K562 (cell line): ENCODE measurements at regions not wholly inside any gene's neighbourhood (a gene's known extent, or its start where the extent isn't known, plus 50 kb on each side); places are given as distances from the start of the nearest gene placed in this dataset.

Experiments
- ATAC-seq: fragments of 200-7000 bp; cut with Tn5 transposase; 3 replicates; pipeline ENCODE4 v1.9.1; 2020; ENCODE audit warnings: moderate library complexity
- BruUV-seq: library from RNA; stranded (reverse); fragments of 400-500 nt; replicated peaks from 2 replicates; lab custom pipeline; 2021; lab: Mats Ljungman, UMichigan
- CTCF ChIA-PET: fragments of 300-600 bp; formaldehyde crosslinking; extraction: SDS; loops from one replicate; lab custom pipeline; 2021; ENCODE audit warnings: low intra/inter-chr PET ratio; lab: Yijun Ruan, JAX
- POLR2A ChIA-PET: fragments of 300-600, 350-650 bp; sonication (Branson Sonifier 250); formaldehyde crosslinking; extraction: SDS; loops from one replicate; lab custom pipeline; 2021; ENCODE audit warnings: antibody characterized with exemption, inconsistent platforms; lab: Yijun Ruan, JAX
- DNase-seq, 4 experiments: peaks; one replicate each; pipeline versions ENCODE4 v3.0.0 to v3.0.0-alpha.2; 2011 to 2018; ENCODE audit warnings: low spot score in 3 of 4, mixed read lengths in 3 of 4; ENCODE audit errors: extremely low read depth in 1 of 4
- FAIRE-seq: peaks from 2 replicates; lab custom pipeline; 2011; peaks lifted over from hg19 to GRCh38; lab: Jason Lieb, UNC
- H2AFZ ChIP-seq: 2 replicates; pipeline ENCODE4 v1.6.0; 2011; ENCODE audit warnings: low read depth, low read length, control low read depth, inconsistent platforms
- H3K27ac ChIP-seq: fragments of 200-600 bp; 3 replicates; pipeline ENCODE4 v1.8.0; 2011; ENCODE audit warnings: low read depth, mild to moderate bottlenecking, control low read depth, inconsistent platforms, low read length, moderate library complexity, mixed read lengths; ENCODE audit errors: extremely low read depth
- H3K27me3 ChIP-seq, 2 experiments: fragments of 300-600 bp in 1 of 2; 2 replicates in 1 of 2; 3 replicates in 1 of 2; pipeline versions ENCODE4 v1.6.0 to v1.8.0; 2011; ENCODE audit warnings: inconsistent platforms in 2 of 2, low read length in 2 of 2, mild to moderate bottlenecking in 1 of 2, mixed read lengths in 1 of 2, moderate library complexity in 1 of 2; ENCODE audit not compliant: control insufficient read depth in 2 of 2, insufficient read depth in 2 of 2
- H3K36me3 ChIP-seq: fragments of 300-600 bp; 3 replicates; pipeline ENCODE4 v1.8.0; 2011; ENCODE audit warnings: mild to moderate bottlenecking, low read length, inconsistent platforms; ENCODE audit not compliant: control insufficient read depth, insufficient read depth
- H3K4me1 ChIP-seq, 2 experiments: fragments of 200-600 bp in 1 of 2; replicated peaks in 1 of 2; 2 replicates in 1 of 2; 3 replicates in 1 of 2; pipeline versions ENCODE4 v1.5.1 to v1.8.0; 2011; ENCODE audit warnings: inconsistent platforms in 2 of 2, low read length in 2 of 2, mild to moderate bottlenecking in 1 of 2, mixed read lengths in 1 of 2, moderate library complexity in 1 of 2; ENCODE audit not compliant: control insufficient read depth in 2 of 2, insufficient read depth in 2 of 2
- H3K4me2 ChIP-seq: 2 replicates; pipeline ENCODE4 v1.6.1; 2011; ENCODE audit warnings: low read length, control low read depth, inconsistent platforms, mixed read lengths; ENCODE audit not compliant: insufficient read depth
- H3K4me3 ChIP-seq: fragments of 200-600 bp; sonication (generic), shearing (Covaris generic); 2 replicates; pipeline ENCODE4 v1.5.1; 2016; ENCODE audit warnings: control low read depth, inconsistent platforms
- H3K79me2 ChIP-seq: fragments of 200-600 bp; 3 replicates; pipeline ENCODE4 v1.8.0; 2011; ENCODE audit warnings: low read length, inconsistent platforms; ENCODE audit not compliant: control insufficient read depth, insufficient read depth
- H3K9ac ChIP-seq, 2 experiments: 2 replicates each; pipeline versions ENCODE4 v1.6.0 to v1.6.1; 2011; ENCODE audit warnings: low read depth in 2 of 2, low read length in 2 of 2, control low read depth in 1 of 2, inconsistent platforms in 1 of 2, mild to moderate bottlenecking in 1 of 2, mixed read lengths in 1 of 2; ENCODE audit not compliant: insufficient read depth in 1 of 2
- H3K9me1 ChIP-seq: one replicate; pipeline ENCODE4 v1.6.0; 2011; ENCODE audit warnings: inconsistent platforms, mild to moderate bottlenecking, low read length, moderate library complexity; ENCODE audit not compliant: control insufficient read depth, insufficient read depth
- H3K9me3 ChIP-seq: replicated peaks from 2 replicates; pipeline ENCODE4 v1.5.1; 2011; ENCODE audit warnings: low read depth, low read length, inconsistent platforms; ENCODE audit not compliant: control insufficient read depth, insufficient read depth
- H4K20me1 ChIP-seq: replicated peaks from 2 replicates; pipeline ENCODE4 v1.6.1; 2011; ENCODE audit warnings: low read length, inconsistent platforms, mixed read lengths; ENCODE audit not compliant: control insufficient read depth, insufficient read depth
- ARID3A ChIP-seq: IDR thresholded peaks from 2 replicates; pipeline ENCODE4 v1.6.1; 2012; ENCODE audit warnings: low read depth, low read length, improper control_type of control experiment, borderline replicate concordance
- BHLHE40 ChIP-seq: IDR thresholded peaks from 2 replicates; pipeline ENCODE4 v1.6.1; 2011; ENCODE audit warnings: low read length, improper control_type of control experiment
- CEBPG ChIP-seq, 3 experiments: fragments of 200-800 bp in 1 of 3; sonication (Bioruptor generic) in 1 of 3; sonication (generic) in 1 of 3; formaldehyde crosslinking in 1 of 3; IDR thresholded peaks in 2 of 3; conservative IDR thresholded peaks in 1 of 3; 2 replicates each; pipeline versions ENCODE4 v1.6.1 to v1.8.0; 2016 to 2022; ENCODE audit warnings: missing compliant biosample characterization in 2 of 3, missing genetic modification characterization in 2 of 3, mild to moderate bottlenecking in 1 of 3, missing genetic modification reagents in 1 of 3
- CHCHD3 ChIP-seq: fragments of 250-450 bp; sonication (Bioruptor Pico); IDR thresholded peaks from 2 replicates; pipeline ENCODE4 v2.1.2; 2022; ENCODE audit warnings: mild to moderate bottlenecking
- ETS2 ChIP-seq: IDR thresholded peaks from 2 replicates; pipeline ENCODE4 v1.6.1; 2016; ENCODE audit warnings: borderline replicate concordance, missing genetic modification characterization, mild to moderate bottlenecking, moderate library complexity, missing compliant biosample characterization; ENCODE audit not compliant: poor library complexity, severe bottlenecking
- KDM1A ChIP-seq, 2 experiments: fragments of 450-650 bp; IDR thresholded peaks; 2 replicates each; pipeline ENCODE4 v1.6.1; 2016; ENCODE audit warnings: mild to moderate bottlenecking in 2 of 2
- NBN ChIP-seq: fragments of 450-650 bp; IDR thresholded peaks from 2 replicates; pipeline ENCODE4 v1.6.1; 2016; ENCODE audit warnings: low read depth, mild to moderate bottlenecking
- NFE2L1 ChIP-seq: fragments of 450-650 bp; IDR thresholded peaks from 2 replicates; pipeline ENCODE4 v1.6.1; 2016; ENCODE audit warnings: missing genetic modification characterization, low read depth, mild to moderate bottlenecking, missing compliant biosample characterization, moderate library complexity, borderline replicate concordance
- ZBTB12 ChIP-seq: fragments of 250-450 bp; sonication (Bioruptor Pico); IDR thresholded peaks from 2 replicates; pipeline ENCODE4 v1.4.0; 2020
- ZNF224 ChIP-seq: sonication (generic); formaldehyde crosslinking; IDR thresholded peaks from 2 replicates; pipeline ENCODE4 v1.8.0; 2022; ENCODE audit warnings: mild to moderate bottlenecking, missing genetic modification reagents
- WGBS: fragments of 100-300 bp; shearing (Covaris generic); methylation state at CpG from one replicate; pipeline ENCODE4 v1.1.6; 2016; ENCODE audit warnings: low coverage, mixed read lengths; ENCODE audit not compliant: insufficient coverage; ENCODE audit errors: missing lambda C conversion rate; 5-methylcytosine and 5-hydroxymethylcytosine counted together
- in situ Hi-C: fragments of 300-500 bp; cut with MboI; formaldehyde crosslinking; loops from 4 replicates; pipeline ENCODE4 v1.15.0; 2018; ENCODE audit warnings: inconsistent platforms, mixed read lengths
- intact Hi-C: fragments of 100-400 bp; cut with micrococcal nuclease; formaldehyde crosslinking; loops from 2 replicates; pipeline ENCODE4 v1.14.2; 2022
- TF ChIP-seq, protein P1 (sequence below): fragments of 450-650 bp; IDR thresholded peaks from 2 replicates; pipeline ENCODE4 v1.6.1; 2017; ENCODE audit warnings: antibody characterized with exemption, mild to moderate bottlenecking

DNA sequence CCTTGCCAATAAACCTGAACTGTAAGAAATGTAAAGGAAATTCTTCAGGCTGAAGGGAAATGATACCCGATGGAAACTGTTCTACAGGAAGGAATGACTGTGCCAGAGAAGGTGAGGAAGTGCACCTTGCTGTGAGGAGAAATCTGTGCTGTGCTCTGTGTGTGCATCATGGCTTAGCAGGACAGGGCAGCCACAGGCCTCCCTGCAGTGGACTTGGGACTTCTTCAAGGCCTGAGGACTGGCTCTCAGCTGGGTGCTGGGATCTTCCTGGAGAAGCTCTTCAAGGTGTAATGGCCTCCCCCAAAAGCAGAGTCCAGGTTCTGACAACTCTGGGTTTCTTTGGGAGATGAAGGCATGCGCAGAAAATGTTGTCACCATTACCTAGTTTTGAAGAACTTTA, 145.1 kb downstream of the UQCRFS1 start (continued):
- TF ChIP-seq, protein P1, sequence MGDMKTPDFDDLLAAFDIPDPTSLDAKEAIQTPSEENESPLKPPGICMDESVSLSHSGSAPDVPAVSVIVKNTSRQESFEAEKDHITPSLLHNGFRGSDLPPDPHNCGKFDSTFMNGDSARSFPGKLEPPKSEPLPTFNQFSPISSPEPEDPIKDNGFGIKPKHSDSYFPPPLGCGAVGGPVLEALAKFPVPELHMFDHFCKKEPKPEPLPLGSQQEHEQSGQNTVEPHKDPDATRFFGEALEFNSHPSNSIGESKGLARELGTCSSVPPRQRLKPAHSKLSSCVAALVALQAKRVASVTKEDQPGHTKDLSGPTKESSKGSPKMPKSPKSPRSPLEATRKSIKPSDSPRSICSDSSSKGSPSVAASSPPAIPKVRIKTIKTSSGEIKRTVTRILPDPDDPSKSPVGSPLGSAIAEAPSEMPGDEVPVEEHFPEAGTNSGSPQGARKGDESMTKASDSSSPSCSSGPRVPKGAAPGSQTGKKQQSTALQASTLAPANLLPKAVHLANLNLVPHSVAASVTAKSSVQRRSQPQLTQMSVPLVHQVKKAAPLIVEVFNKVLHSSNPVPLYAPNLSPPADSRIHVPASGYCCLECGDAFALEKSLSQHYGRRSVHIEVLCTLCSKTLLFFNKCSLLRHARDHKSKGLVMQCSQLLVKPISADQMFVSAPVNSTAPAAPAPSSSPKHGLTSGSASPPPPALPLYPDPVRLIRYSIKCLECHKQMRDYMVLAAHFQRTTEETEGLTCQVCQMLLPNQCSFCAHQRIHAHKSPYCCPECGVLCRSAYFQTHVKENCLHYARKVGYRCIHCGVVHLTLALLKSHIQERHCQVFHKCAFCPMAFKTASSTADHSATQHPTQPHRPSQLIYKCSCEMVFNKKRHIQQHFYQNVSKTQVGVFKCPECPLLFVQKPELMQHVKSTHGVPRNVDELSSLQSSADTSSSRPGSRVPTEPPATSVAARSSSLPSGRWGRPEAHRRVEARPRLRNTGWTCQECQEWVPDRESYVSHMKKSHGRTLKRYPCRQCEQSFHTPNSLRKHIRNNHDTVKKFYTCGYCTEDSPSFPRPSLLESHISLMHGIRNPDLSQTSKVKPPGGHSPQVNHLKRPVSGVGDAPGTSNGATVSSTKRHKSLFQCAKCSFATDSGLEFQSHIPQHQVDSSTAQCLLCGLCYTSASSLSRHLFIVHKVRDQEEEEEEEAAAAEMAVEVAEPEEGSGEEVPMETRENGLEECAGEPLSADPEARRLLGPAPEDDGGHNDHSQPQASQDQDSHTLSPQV: no peak
- TF ChIP-seq NBN: no peak
- TF ChIP-seq, all 486 proteins: peak for 0

DNA sequence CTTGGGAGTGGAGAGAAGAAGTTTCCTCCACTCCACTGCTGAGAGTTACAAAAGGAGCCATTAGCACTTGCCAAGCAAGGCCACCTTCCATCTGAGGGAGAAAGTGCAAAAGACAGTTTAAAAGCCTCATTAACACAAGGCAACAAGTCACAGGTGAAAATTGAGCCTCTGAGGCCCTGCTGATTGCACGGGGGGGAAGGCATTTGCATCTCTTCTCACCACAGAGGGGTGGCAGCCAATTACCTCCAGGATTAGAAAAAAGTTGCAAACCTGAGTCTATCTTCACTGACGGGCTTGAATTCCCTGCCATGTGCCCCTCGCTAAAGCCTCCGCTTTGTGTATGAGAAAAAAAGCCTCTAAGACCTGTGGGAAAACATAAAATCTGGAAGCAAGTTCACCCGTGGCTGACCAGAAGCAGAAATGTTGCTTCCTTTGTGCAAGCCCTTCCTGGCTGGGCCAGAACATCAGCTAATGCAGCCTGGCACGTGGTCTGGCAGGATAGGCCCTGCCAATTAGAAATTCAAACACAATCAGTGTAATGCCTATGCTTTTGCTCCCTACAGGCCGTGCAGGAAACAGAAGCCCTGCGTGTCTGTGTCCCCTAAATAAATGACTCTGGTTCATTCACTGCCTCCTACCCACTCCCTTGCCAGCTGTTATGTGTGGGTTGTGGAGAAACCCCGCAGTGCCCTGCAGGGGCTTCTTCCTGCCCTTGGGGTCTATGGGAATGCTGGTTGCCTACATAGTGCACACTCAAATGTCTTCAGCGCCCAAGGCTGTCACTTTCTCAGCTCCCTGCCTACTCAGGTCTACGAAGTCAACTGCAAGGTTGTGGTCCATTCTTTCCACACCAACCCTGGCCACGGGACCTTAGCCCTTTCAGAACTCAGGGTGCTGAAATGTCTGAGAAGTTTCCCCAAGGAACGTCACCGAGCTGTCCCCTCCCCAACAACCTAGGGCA, 150.2 kb downstream of the UQCRFS1 start:
- Histone ChIP-seq H3K4me1 (no peaks in the 10 kb centered on the region), H3K4me2 (no peak overlapping the region), H3K9ac (no peak overlapping the region), H3K9me3 (no peaks in the 10 kb centered on the region), H3K79me2 (no peaks in the 10 kb centered on the region), H3K27me3 (peaks cover 2 to 17% of the 10 kb centered on the region in 2 experiments; a peak in 3 of 5 replicates), H3K36me3 (no peaks in the 10 kb centered on the region), H3K4me3 (no peak overlapping the region), H3K9me1 (no peaks in the 10 kb centered on the region), H2AFZ (no peak overlapping the region), H3K27ac (no peak overlapping the region), H4K20me1 (no peaks in the 10 kb centered on the region)
- no TSS peak for BruUV-seq
- no peak for DNase-seq
- ChIA-PET CTCF (no interaction called here), POLR2A (no interaction called here)
- no peak for ATAC-seq
- no peak for FAIRE-seq
- intact Hi-C loops: no loop called here
- under 1% methylated on average over 14 of the region's 14 CpGs for WGBS
- in situ Hi-C loops: no loop called here
- TF ChIP-seq CHCHD3 (CRISPR knock-in tag): no peak
- TF ChIP-seq BHLHE40: no peak
- no peak for TF ChIP-seq ZNF224 (CRISPR knock-in tag)
- no peak for TF ChIP-seq ARID3A
- TF ChIP-seq KDM1A (IDR thresholded peaks at IDR 0.05): no peak
- no peak for TF ChIP-seq ETS2 (tag)
- TF ChIP-seq ZBTB12 (CRISPR knock-in tag): no peak
- TF ChIP-seq NFE2L1: no peak
- no peak for TF ChIP-seq CEBPG (CRISPR knock-in tag; IDR thresholded peaks at IDR 0.05)
- TF ChIP-seq CEBPG (tag; conservative IDR thresholded peaks at IDR 0.05 in 1 of 2, IDR thresholded peaks at IDR 0.05 in 1 of 2): no peak
